Forelimb muscle (tissue), 1 donor: ENCODE measurements at regions not wholly inside any gene's neighbourhood (a gene's known extent, or its start where the extent isn't known, plus 50 kb on each side); places are given as distances from the start of the nearest gene placed in this dataset.

Experiments used
- DNase-seq: peaks from one replicate; pipeline ENCODE4 v3.0.0-alpha.2; 2013; ENCODE audit warnings: low read depth

GRCh38 chr1:29903548-29904166 is 667.3 kb downstream of the PTPRU start:
- DNase-seq: no peak

- no peak for DNase-seq
These were observed 665.5 kb downstream of the PTPRU start for GRCh38 chr1:29901624-29902325.

GRCh38 chr1:29900712-29901111 is 664.4 kb downstream of the PTPRU start:
- DNase-seq: no peak

GRCh38 chr1:29900104-29900679 is 663.9 kb downstream of the PTPRU start:
- no peak for DNase-seq

GRCh38 chr1:29896791-29897714 is 660.7 kb downstream of the PTPRU start:
- no peak for DNase-seq

- no peak for DNase-seq
These were observed 660.0 kb downstream of the PTPRU start for GRCh38 chr1:29896300-29896699.

- DNase-seq: no peak
These were observed 658.9 kb downstream of the PTPRU start for GRCh38 chr1:29895201-29895600.

GRCh38 chr1:29894311-29894710 is 658.0 kb downstream of the PTPRU start:
- no peak for DNase-seq

GRCh38 chr1:29893806-29894205 is 657.5 kb downstream of the PTPRU start:
- no peak for DNase-seq

GRCh38 chr1:29893046-29893723 is 656.9 kb downstream of the PTPRU start:
- no peak for DNase-seq

- DNase-seq: no peak
These were observed 655.9 kb downstream of the PTPRU start for GRCh38 chr1:29892247-29892646.

- DNase-seq: no peak
These were observed 654.1 kb downstream of the PTPRU start for GRCh38 chr1:29890201-29890959.

GRCh38 chr1:29889776-29890175 is 653.5 kb downstream of the PTPRU start:
- no peak for DNase-seq

GRCh38 chr1:29884740-29885139 is 648.4 kb downstream of the PTPRU start:
- DNase-seq: no peak

GRCh38 chr1:29883986-29884385 is 647.7 kb downstream of the PTPRU start:
- DNase-seq: no peak

- DNase-seq: no peak
These were observed 647.1 kb downstream of the PTPRU start for GRCh38 chr1:29883411-29883832.

- DNase-seq: no peak
These were observed 644.2 kb downstream of the PTPRU start for GRCh38 chr1:29880556-29880955.

GRCh38 chr1:29879217-29879616 is 642.9 kb downstream of the PTPRU start:
- no peak for DNase-seq

- DNase-seq: no peak
These were observed 642.2 kb downstream of the PTPRU start for GRCh38 chr1:29878501-29878900.

- no peak for DNase-seq
These were observed 640.6 kb downstream of the PTPRU start for GRCh38 chr1:29876902-29877301.

- no peak for DNase-seq
These were observed 640.1 kb downstream of the PTPRU start for GRCh38 chr1:29876441-29876840.
